Stimulated activated CD4-positive, alpha-beta T cell treated with anti-CD3 and anti-CD28 coated beads, Interleukin-4, amount 100 ng/mL, for 24 hours (primary cell): ENCODE measurements at regions not wholly inside any gene's neighbourhood (a gene's known extent, or its start where the extent isn't known, plus 50 kb on each side); places are given as distances from the start of the nearest gene placed in this dataset.

ENCODE experiments used
- DNase-seq: peaks from one replicate; pipeline ENCODE4 v3.0.0-alpha.2; 2020

GRCh38 chr15:66615846-66616245, 50.0 kb upstream of the LCTL start:
- no peak for DNase-seq

- DNase-seq: no peak
Observed at GRCh38 chr15:66617137-66618090, 51.6 kb upstream of the LCTL start.

- DNase-seq: peak; percentile 33
Observed at GRCh38 chr15:66619152-66619903, 53.5 kb upstream of the LCTL start.

- no peak for DNase-seq
Observed at GRCh38 chr15:66620341-66620740, 54.5 kb upstream of the LCTL start.

- no peak for DNase-seq
Observed at GRCh38 chr15:66620744-66621344, 55.0 kb upstream of the LCTL start.

GRCh38 chr15:66621491-66622467, 56.0 kb upstream of the LCTL start:
- no peak for DNase-seq

- no peak for DNase-seq
Observed at GRCh38 chr15:66622591-66623022, 56.8 kb upstream of the LCTL start.

- no peak for DNase-seq
Observed at GRCh38 chr15:66623801-66624453, 58.1 kb upstream of the LCTL start.

GRCh38 chr15:66625531-66625930, 59.7 kb upstream of the LCTL start:
- no peak for DNase-seq

- DNase-seq: no peak
Observed at GRCh38 chr15:66625974-66626373, 60.2 kb upstream of the LCTL start.

- DNase-seq: no peak
Observed at GRCh38 chr15:66628976-66629723, 63.4 kb upstream of the LCTL start.

GRCh38 chr15:66629817-66630576, 64.2 kb upstream of the LCTL start:
- DNase-seq: no peak

- no peak for DNase-seq
Observed at GRCh38 chr15:66630801-66631351, 65.1 kb upstream of the LCTL start.

GRCh38 chr15:66631616-66632263, 65.9 kb upstream of the LCTL start:
- no peak for DNase-seq

GRCh38 chr15:66633041-66633937, 67.5 kb upstream of the LCTL start:
- no peak for DNase-seq

GRCh38 chr15:66633938-66634250, 68.1 kb upstream of the LCTL start:
- no peak for DNase-seq

GRCh38 chr15:66634540-66634939, 67.5 kb upstream of the SMAD6 start:
- no peak for DNase-seq

- DNase-seq: no peak
Observed at GRCh38 chr15:66635006-66635405, 67.0 kb upstream of the SMAD6 start.
